Activated naive CD4-positive, alpha-beta T cell treated with Interleukin-2 at 50 U/mL for 16 hours (primary cell): ENCODE measurements at regions not wholly inside any gene's neighbourhood (a gene's known extent, or its start where the extent isn't known, plus 50 kb on each side); places are given as distances from the start of the nearest gene placed in this dataset.

ENCODE experiments used
- DNase-seq: peaks from one replicate; pipeline ENCODE4 v3.0.0-alpha.2; 2020

- DNase-seq: no peak
Observed at GRCh38 chr2:125070726-125071505, 1045.8 kb downstream of the CNTNAP5 start.

GRCh38 chr2:125073440-125073839 lies 1048.4 kb downstream of the CNTNAP5 start:
- no peak for DNase-seq

- DNase-seq: no peak
Observed at GRCh38 chr2:125085904-125086303, 1060.8 kb downstream of the CNTNAP5 start.

- DNase-seq: no peak
Observed at GRCh38 chr2:125086313-125087184, 1061.5 kb downstream of the CNTNAP5 start.

- no peak for DNase-seq
Observed at GRCh38 chr2:125092276-125093009, 1067.4 kb downstream of the CNTNAP5 start.

GRCh38 chr2:125095826-125096225 lies 1070.7 kb downstream of the CNTNAP5 start:
- DNase-seq: no peak

GRCh38 chr2:125106710-125107109 lies 1081.6 kb downstream of the CNTNAP5 start:
- no peak for DNase-seq

- no peak for DNase-seq
Observed at GRCh38 chr2:125107446-125107845, 1082.4 kb downstream of the CNTNAP5 start.

GRCh38 chr2:125108251-125108650 lies 1083.2 kb downstream of the CNTNAP5 start:
- no peak for DNase-seq

- DNase-seq: no peak
Observed at GRCh38 chr2:125125902-125126301, 1100.8 kb downstream of the CNTNAP5 start.

- DNase-seq: no peak
Observed at GRCh38 chr2:125160947-125161346, 1135.9 kb downstream of the CNTNAP5 start.

GRCh38 chr2:125167152-125167551 lies 1142.1 kb downstream of the CNTNAP5 start:
- DNase-seq: no peak

GRCh38 chr2:125167820-125168219 lies 1142.7 kb downstream of the CNTNAP5 start:
- no peak for DNase-seq

- DNase-seq: no peak
Observed at GRCh38 chr2:125168442-125168841, 1143.4 kb downstream of the CNTNAP5 start.

- DNase-seq: no peak
Observed at GRCh38 chr2:125169022-125169763, 1144.1 kb downstream of the CNTNAP5 start.

GRCh38 chr2:125169764-125170146 lies 1144.7 kb downstream of the CNTNAP5 start:
- DNase-seq: no peak

GRCh38 chr2:125172181-125172580 lies 1147.1 kb downstream of the CNTNAP5 start:
- no peak for DNase-seq

- no peak for DNase-seq
Observed at GRCh38 chr2:125175415-125175814, 1150.3 kb downstream of the CNTNAP5 start.

- DNase-seq: no peak
Observed at GRCh38 chr2:125185691-125186270, 1160.7 kb downstream of the CNTNAP5 start.

- no peak for DNase-seq
Observed at GRCh38 chr2:125207431-125207830, 1182.3 kb downstream of the CNTNAP5 start.

- no peak for DNase-seq
Observed at GRCh38 chr2:125216321-125216720, 1191.2 kb downstream of the CNTNAP5 start.

GRCh38 chr2:125224188-125224587 lies 1199.1 kb downstream of the CNTNAP5 start:
- no peak for DNase-seq
